ENCODE measurements at regions not wholly inside any gene's neighbourhood (a gene's known extent, or its start where the extent isn't known, plus 50 kb on each side); places are given as distances from the start of the nearest gene placed in this dataset.

DNA sequence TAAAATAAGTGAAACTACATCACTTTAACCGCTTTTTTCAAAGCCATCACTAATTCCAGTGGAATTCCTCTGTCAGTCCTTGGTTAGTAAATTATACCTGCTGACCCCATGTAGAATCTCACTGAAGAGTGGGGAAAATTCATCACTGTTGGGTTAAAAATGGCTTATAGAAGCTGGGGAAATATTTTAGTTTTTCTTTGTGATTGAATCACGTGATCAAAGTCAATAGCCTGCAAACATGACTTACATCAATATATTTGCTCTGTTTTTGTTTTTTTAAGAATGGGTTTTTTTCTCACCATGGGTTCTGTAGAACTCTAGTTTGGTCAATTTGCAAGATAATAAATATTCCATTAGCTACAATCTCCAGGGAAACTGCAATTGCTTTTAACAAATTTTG, 445.2 kb upstream of the FAM47C start:
- Mint-ChIP-seq H3K4me1 (no peaks in the 10 kb centered on the region), H3K4me3 (no peak overlapping the region)

DNA sequence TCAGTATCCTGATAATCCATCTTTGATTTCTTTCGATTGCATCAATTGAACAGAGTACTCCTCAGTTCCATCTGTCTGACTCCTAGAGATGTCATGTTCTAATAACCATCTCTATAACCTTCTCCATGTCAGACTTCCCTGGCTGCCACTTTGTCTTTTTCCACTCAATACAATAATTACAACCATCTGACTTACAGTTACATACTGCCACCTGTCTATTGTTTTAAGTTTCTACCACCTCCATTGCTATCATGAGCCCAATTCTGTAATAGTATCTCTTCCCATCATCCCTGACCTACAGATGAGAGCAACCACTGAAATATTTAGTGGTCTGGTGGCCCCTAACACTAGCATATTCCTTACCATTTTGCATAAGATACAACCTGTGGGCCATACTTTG, 439.2 kb upstream of the FAM47C start:
- H3K4me3 ChIP-seq (ENCODE audit: control extremely low read depth in 1 of 5, extremely low read depth in 1 of 5, insufficient read depth in 1 of 5, low read depth in 2 of 5, low read length in 4 of 5) = no peak overlapping the region
- H2AFZ ChIP-seq (ENCODE audit: insufficient read depth, low read depth, low read length, poor library complexity, severe bottlenecking) = no peak overlapping the region
- no peak overlapping the region for H3K27ac ChIP-seq (ENCODE audit: low read length in 2 of 2)
- POLR2A ChIA-PET = no interaction called here
- no peaks in the 10 kb centered on the region for H3K79me2 ChIP-seq (ENCODE audit: control insufficient read depth, insufficient read depth, low read length)
- no peak overlapping the region for H3K27ac Mint-ChIP-seq
- DNase-seq (no peak), ATAC-seq (ENCODE audit: low read depth) (no peak)
- H3K4me3 Mint-ChIP-seq = no peak overlapping the region
- H3K9ac ChIP-seq (ENCODE audit: low read length) = no peak overlapping the region
- no peaks in the 10 kb centered on the region for H3K4me1 Mint-ChIP-seq
- no peaks in the 10 kb centered on the region for H3K9me3 Mint-ChIP-seq (ENCODE audit: insufficient read depth)
- WGBS (ENCODE audit: insufficient coverage) = 80% methylated on average over 1 of the region's 1 CpG
- no peaks in the 10 kb centered on the region for H3K36me3 ChIP-seq (replicated peaks in 1 of 2; ENCODE audit: control extremely low read depth in 1 of 2, control insufficient read depth in 1 of 2, extremely low read depth in 1 of 2, insufficient read depth in 2 of 2, low read length in 1 of 2)
- no peaks in the 10 kb centered on the region for H3K4me1 ChIP-seq (ENCODE audit: control insufficient read depth in 2 of 2, insufficient read depth in 2 of 2, low read length in 2 of 2)
- intact Hi-C loops (cut with micrococcal nuclease) = no loop called here
- no peaks in the 10 kb centered on the region for H3K27me3 ChIP-seq (replicated peaks in 1 of 4; ENCODE audit: control extremely low read depth in 1 of 4, control insufficient read depth in 3 of 4, insufficient read depth in 4 of 4, low read length in 3 of 4)
- no peaks in the 10 kb centered on the region for H3K27me3 Mint-ChIP-seq
- TF ChIP-seq CTCF (IDR thresholded peaks at IDR 0.05) (no peak), EZH2 (IDR thresholded peaks at IDR 0.05; ENCODE audit: borderline replicate concordance, insufficient read depth, low read depth, low read length, poor library complexity, severe bottlenecking) (no peak)
- CTCF ChIA-PET = no interaction called here
- no peaks in the 10 kb centered on the region for H3K9me3 ChIP-seq (ENCODE audit: control extremely low read depth in 1 of 3, control insufficient read depth in 2 of 3, insufficient read depth in 1 of 3, low read length in 2 of 3)
- no peak overlapping the region for H3K4me2 ChIP-seq (replicated peaks; ENCODE audit: low read depth, low read length, poor library complexity, severe bottlenecking)
- H4K20me1 ChIP-seq (ENCODE audit: control insufficient read depth, insufficient read depth, low read length, poor library complexity, severe bottlenecking) = no peaks in the 10 kb centered on the region

More for the DNA sequence above, 445.2 kb upstream of the FAM47C start:
- ATAC-seq (ENCODE audit: low read depth) (no peak), DNase-seq (no peak)
- Mint-ChIP-seq H3K27me3 (no peaks in the 10 kb centered on the region), H3K9me3 (ENCODE audit: insufficient read depth) (no peaks in the 10 kb centered on the region), H3K27ac (no peak overlapping the region)
- no CpG with 5 or more reads among the region's 2 CpGs for WGBS (ENCODE audit: insufficient coverage)
- no peaks in the 10 kb centered on the region for H3K4me1 ChIP-seq (ENCODE audit: control insufficient read depth in 2 of 2, insufficient read depth in 2 of 2, low read length in 2 of 2)
- no peak overlapping the region for H3K4me2 ChIP-seq (replicated peaks; ENCODE audit: low read depth, low read length, poor library complexity, severe bottlenecking)
- H3K9me3 ChIP-seq (ENCODE audit: control extremely low read depth in 1 of 3, control insufficient read depth in 2 of 3, insufficient read depth in 1 of 3, low read length in 2 of 3) = no peaks in the 10 kb centered on the region
- no peaks in the 10 kb centered on the region for H3K27me3 ChIP-seq (replicated peaks in 1 of 4; ENCODE audit: control extremely low read depth in 1 of 4, control insufficient read depth in 3 of 4, insufficient read depth in 4 of 4, low read length in 3 of 4)
- TF ChIP-seq EZH2 (IDR thresholded peaks at IDR 0.05; ENCODE audit: borderline replicate concordance, insufficient read depth, low read depth, low read length, poor library complexity, severe bottlenecking) = no peak
- TF ChIP-seq CTCF (IDR thresholded peaks at IDR 0.05) = no peak
- H3K36me3 ChIP-seq (replicated peaks in 1 of 2; ENCODE audit: control extremely low read depth in 1 of 2, control insufficient read depth in 1 of 2, extremely low read depth in 1 of 2, insufficient read depth in 2 of 2, low read length in 1 of 2) = no peaks in the 10 kb centered on the region
- ChIA-PET CTCF (no interaction called here), POLR2A (no interaction called here)
- no peak overlapping the region for H3K4me3 ChIP-seq (ENCODE audit: control extremely low read depth in 1 of 5, extremely low read depth in 1 of 5, insufficient read depth in 1 of 5, low read depth in 2 of 5, low read length in 4 of 5)
- no peak overlapping the region for H2AFZ ChIP-seq (ENCODE audit: insufficient read depth, low read depth, low read length, poor library complexity, severe bottlenecking)
- intact Hi-C loops (cut with micrococcal nuclease) = no loop called here
- H4K20me1 ChIP-seq (ENCODE audit: control insufficient read depth, insufficient read depth, low read length, poor library complexity, severe bottlenecking) = no peaks in the 10 kb centered on the region
- H3K9ac ChIP-seq (ENCODE audit: low read length) = no peak overlapping the region
- H3K27ac ChIP-seq (ENCODE audit: low read length in 2 of 2) = no peak overlapping the region
- no peaks in the 10 kb centered on the region for H3K79me2 ChIP-seq (ENCODE audit: control insufficient read depth, insufficient read depth, low read length)

All from B cell (primary cell).